Heart right ventricle (tissue), 16 donors: ENCODE measurements at regions not wholly inside any gene's neighbourhood (a gene's known extent, or its start where the extent isn't known, plus 50 kb on each side); places are given as distances from the start of the nearest gene placed in this dataset.

ENCODE experiments used
- ATAC-seq, 8 donors: fragments of 200-7000 bp; cut with Tn5 transposase; one replicate each; pipeline ENCODE4 v1.9.1; 2020; ENCODE audit warnings: mild to moderate bottlenecking in 8 of 8, moderate library complexity in 8 of 8, moderate number of reproducible peaks in 1 of 8
- DNase-seq, 2 donors: peaks; one replicate each; pipeline ENCODE4 v3.0.0-alpha.2; 2020
- H3K27ac ChIP-seq, 10 donors: fragments of 200-600 bp; sonication (generic) in 2 of 10; one replicate each; pipeline versions ENCODE4 v1.5.0 to v1.8.0; 2020 to 2022; ENCODE audit warnings: mild to moderate bottlenecking in 3 of 10
- H3K27me3 ChIP-seq, 7 donors: fragments of 200-600 bp; one replicate each; pipeline ENCODE4 v1.8.0; 2021 to 2022; ENCODE audit warnings: mild to moderate bottlenecking in 2 of 7
- H3K36me3 ChIP-seq, 9 donors: fragments of 200-600 bp; sonication (generic) in 1 of 9; one replicate each; pipeline versions ENCODE4 v1.5.0 to v1.8.0; 2020 to 2022; ENCODE audit warnings: mild to moderate bottlenecking in 2 of 9
- H3K4me1 ChIP-seq, 9 donors: fragments of 200-600 bp; sonication (generic) in 1 of 9; one replicate each; pipeline versions ENCODE4 v1.5.0 to v1.8.0; 2020 to 2022; ENCODE audit warnings: mild to moderate bottlenecking in 4 of 9
- H3K4me3 ChIP-seq, 10 donors: fragments of 200-600 bp; sonication (generic) in 2 of 10; one replicate each; pipeline versions ENCODE4 v1.5.0 to v1.8.0; 2020 to 2022; ENCODE audit warnings: mild to moderate bottlenecking in 7 of 10, moderate library complexity in 2 of 10
- H3K9me3 ChIP-seq, 11 donors: fragments of 200-600 bp in 10 of 11; sonication (generic) in 2 of 11; one replicate each; pipeline versions ENCODE4 v1.5.0 to v1.8.0; 2013 to 2022; ENCODE audit warnings: mild to moderate bottlenecking in 2 of 11, control low read depth in 1 of 11, moderate library complexity in 1 of 11
- WGBS, 2 donors: extraction: QIAGEN DNeasy Blood & Tissue Kit; methylation state at CpG; one replicate each; pipeline ENCODE4 v1.1.7; 2013; ENCODE audit warnings: inconsistent platforms in 1 of 2; 5-methylcytosine and 5-hydroxymethylcytosine counted together
- intact Hi-C, 10 donors: fragments of 100-400 bp; cut with DNase I; formaldehyde crosslinking; loops; one replicate each; pipeline versions ENCODE4 v1.11.1 to v1.14.2; 2022
- TF ChIP-seq, protein P1 (sequence below), 9 donors: fragments of 200-600 bp; sonication (generic) in 2 of 9; IDR thresholded peaks; one replicate each; pipeline versions ENCODE4 v1.5.0 to v1.8.0; 2021 to 2022; ENCODE audit warnings: antibody characterized with exemption in 9 of 9, mild to moderate bottlenecking in 5 of 9, moderate library complexity in 1 of 9
- donor health status: Arrhythmogenic right ventricular cardiomyopathy.
- donor health status: ischemic (EF 13 %, LVEDD 7.1; RV severe dilation, severe dysfunction).
- donor health status: healthy with polysubstance abuse.
- donor health status: DM: no; HTN: yes; CAD: no.
- donor health status: DM: no; HTN: no; CAD: no.
- donor health status: ischemic (EF 25% LVEDD 6.9; RV normal size, moderate dysfunction).
- donor health status: ischemic (EF 25% LVEDD 5.7; RV mildly dilated, moderate dysfunction).
- donor health status: healthy.
- donor health status: DM: yes; HTN: yes; CAD: no.
- donor health status: Ischemic cardiomyopathy.
- donor health status: ischemic (EF 35%, LVEDD 5.7; RV mildly dilated, moderate dysfunction).
- donor health status: nonischemic (EF 11% LVEDD 7.7; RV severe dilation, severe dysfunction).
- donor health status: DM: yes; HTN: yes; CAD: no.
- donor health status: PGD.
- donor health status: ischemic (EF 29% LVEDD 5.4; RV normal size, mild dysfunction).
- donor health status: nonischemic (EF 23%, LVEDD 6.1; RV moderate dilation, normal function).

DNA sequence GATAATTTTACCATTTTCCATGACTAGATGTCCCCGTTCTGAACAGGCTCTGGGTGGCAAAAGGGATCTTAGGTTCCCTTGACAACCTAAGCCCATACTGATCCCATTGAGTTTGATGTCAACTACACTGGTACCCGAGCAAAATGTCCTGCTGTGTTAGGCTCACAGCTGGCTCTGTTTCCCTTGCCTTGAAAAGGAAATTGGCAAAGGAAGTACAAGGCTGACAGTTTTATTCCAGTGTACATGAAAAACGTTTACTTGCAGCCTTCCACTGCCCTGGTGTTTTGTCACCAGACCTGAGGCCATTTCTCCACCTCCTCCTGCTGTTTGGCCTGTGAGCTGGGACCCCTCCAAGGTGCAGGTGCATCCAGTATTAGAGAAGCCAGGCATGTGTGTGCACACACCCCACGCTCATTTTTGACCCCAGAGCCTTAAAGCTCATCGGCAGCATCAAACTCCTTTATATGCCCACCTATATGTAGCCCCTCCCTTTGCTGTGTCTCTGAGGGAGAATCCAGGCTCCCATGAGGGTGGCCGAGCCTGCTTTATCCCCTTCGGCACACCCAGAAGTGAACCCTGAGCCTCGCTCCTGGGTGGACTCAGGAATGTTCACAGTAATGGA is 171.3 kb downstream of the NDUFA10 start:
- DNase-seq, result no peak
- 70 to 72% methylated on average over 8 of the region's 8 CpGs for WGBS, 2 donors
- intact Hi-C loops, result no loop called here
- no peak overlapping the region for H3K4me3 ChIP-seq
- H3K4me1 ChIP-seq, result no peaks in the 10 kb centered on the region
- peaks cover 0 to 30% (median 11%) of the 10 kb centered on the region in 11 donors for H3K9me3 ChIP-seq
- no peak for ATAC-seq
- TF ChIP-seq, protein P1, sequence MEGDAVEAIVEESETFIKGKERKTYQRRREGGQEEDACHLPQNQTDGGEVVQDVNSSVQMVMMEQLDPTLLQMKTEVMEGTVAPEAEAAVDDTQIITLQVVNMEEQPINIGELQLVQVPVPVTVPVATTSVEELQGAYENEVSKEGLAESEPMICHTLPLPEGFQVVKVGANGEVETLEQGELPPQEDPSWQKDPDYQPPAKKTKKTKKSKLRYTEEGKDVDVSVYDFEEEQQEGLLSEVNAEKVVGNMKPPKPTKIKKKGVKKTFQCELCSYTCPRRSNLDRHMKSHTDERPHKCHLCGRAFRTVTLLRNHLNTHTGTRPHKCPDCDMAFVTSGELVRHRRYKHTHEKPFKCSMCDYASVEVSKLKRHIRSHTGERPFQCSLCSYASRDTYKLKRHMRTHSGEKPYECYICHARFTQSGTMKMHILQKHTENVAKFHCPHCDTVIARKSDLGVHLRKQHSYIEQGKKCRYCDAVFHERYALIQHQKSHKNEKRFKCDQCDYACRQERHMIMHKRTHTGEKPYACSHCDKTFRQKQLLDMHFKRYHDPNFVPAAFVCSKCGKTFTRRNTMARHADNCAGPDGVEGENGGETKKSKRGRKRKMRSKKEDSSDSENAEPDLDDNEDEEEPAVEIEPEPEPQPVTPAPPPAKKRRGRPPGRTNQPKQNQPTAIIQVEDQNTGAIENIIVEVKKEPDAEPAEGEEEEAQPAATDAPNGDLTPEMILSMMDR (IDR thresholded peaks at IDR 0.05), result no peak
- H3K27me3 ChIP-seq, result peaks cover 0 to 44% (median 16%) of the 10 kb centered on the region in 7 donors
- no peaks in the 10 kb centered on the region for H3K36me3 ChIP-seq
- no peak overlapping the region for H3K27ac ChIP-seq

GRCh38 chr2:239853121-239853520 is 172.0 kb downstream of the NDUFA10 start:
- intact Hi-C loops, result no loop called here
- Histone ChIP-seq H3K4me1 (no peaks in the 10 kb centered on the region), H3K4me3 (no peak overlapping the region), H3K27ac (no peak overlapping the region), H3K27me3 (peaks cover 0 to 42% (median 16%) of the 10 kb centered on the region in 7 donors), H3K36me3 (no peaks in the 10 kb centered on the region), H3K9me3 (peaks cover 0 to 33% (median 11%) of the 10 kb centered on the region in 11 donors)
- WGBS, 2 donors, result 87 to 91% methylated on average over 8 of the region's 8 CpGs
- TF ChIP-seq, protein P1 (IDR thresholded peaks at IDR 0.05), result no peak
- no peak for DNase-seq
- ATAC-seq, result no peak

DNA sequence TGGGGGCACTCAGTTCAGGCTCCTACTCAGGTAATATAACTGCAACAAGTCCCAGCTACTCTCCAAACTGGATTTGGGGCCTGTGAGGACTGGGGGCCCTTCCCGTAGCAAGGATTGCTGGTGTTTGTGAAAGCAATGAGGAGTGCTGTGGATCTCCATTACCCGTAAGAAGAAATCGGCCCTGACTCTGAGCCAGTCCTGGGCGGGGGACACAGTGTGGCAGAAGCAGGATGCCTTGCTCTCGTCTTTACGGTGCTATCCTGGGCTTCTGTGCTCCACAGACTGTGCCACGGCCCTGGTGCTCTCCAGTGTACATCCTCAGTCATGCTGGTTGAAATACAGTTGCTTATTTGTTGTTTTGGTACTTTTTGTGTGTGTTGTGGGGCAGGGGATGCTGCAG is 172.9 kb downstream of the NDUFA10 start:
- Histone ChIP-seq H3K4me3 (no peak overlapping the region), H3K27ac (no peak overlapping the region), H3K36me3 (no peaks in the 10 kb centered on the region), H3K27me3 (peaks cover 0 to 34% (median 10%) of the 10 kb centered on the region in 7 donors), H3K9me3 (peaks cover 0 to 33% (median 11%) of the 10 kb centered on the region in 11 donors), H3K4me1 (no peaks in the 10 kb centered on the region)
- no peak for DNase-seq
- WGBS, 2 donors, result 89 to 91% methylated on average over 7 of the region's 7 CpGs
- intact Hi-C loops, result no loop called here
- no peak for ATAC-seq
- TF ChIP-seq, protein P1 (IDR thresholded peaks at IDR 0.05), result no peak

GRCh38 chr2:239846789-239847676 is 178.1 kb downstream of the NDUFA10 start:
- DNase-seq, result no peak
- ATAC-seq, result no peak
- intact Hi-C loops, result no loop called here
- Histone ChIP-seq H3K36me3 (no peaks in the 10 kb centered on the region), H3K27me3 (peaks cover 0 to 20% (median 0%) of the 10 kb centered on the region in 7 donors), H3K27ac (no peak overlapping the region), H3K9me3 (peaks cover 0 to 47% (median 11%) of the 10 kb centered on the region in 11 donors), H3K4me1 (no peaks in the 10 kb centered on the region), H3K4me3 (no peak overlapping the region)
- WGBS, 2 donors, result 73 to 77% methylated on average over 9 of the region's 9 CpGs
- TF ChIP-seq, protein P1 (IDR thresholded peaks at IDR 0.05), result no peak
